Activated CD8-positive, alpha-beta T cell treated with anti-CD3 and anti-CD28 coated beads for 36 hours (primary cell): ENCODE measurements at regions not wholly inside any gene's neighbourhood (a gene's known extent, or its start where the extent isn't known, plus 50 kb on each side); places are given as distances from the start of the nearest gene placed in this dataset.

Experiments used
- ATAC-seq: fragments of 200-7000 bp; cut with Tn5 transposase; one replicate; pipeline ENCODE4 v1.10.0; 2021; ENCODE audit warnings: mild to moderate bottlenecking, moderate library complexity
- CTCF ChIA-PET: fragments of 350-600 bp; sonication (Branson Sonifier 250); formaldehyde crosslinking; loops from one replicate; lab custom pipeline; 2021; ENCODE audit warnings: antibody characterized with exemption; lab: Charles Lee
- POLR2A ChIA-PET: fragments of 350-600 bp; sonication (Branson Sonifier 250); formaldehyde crosslinking; loops from one replicate; lab custom pipeline; 2021; ENCODE audit warnings: antibody characterized with exemption; lab: Charles Lee
- DNase-seq: peaks from one replicate; pipeline ENCODE4 v3.0.0-alpha.2; 2020
- H3K27ac Mint-ChIP-seq: one replicate; pipeline ENCODE4 v1.8.0; 2021; ENCODE audit warnings: mild to moderate bottlenecking, mixed read lengths
- H3K27me3 Mint-ChIP-seq: one replicate; pipeline ENCODE4 v1.8.0; 2021; ENCODE audit warnings: mixed read lengths
- H3K36me3 Mint-ChIP-seq: one replicate; pipeline ENCODE4 v1.8.0; 2021; ENCODE audit warnings: low read depth, mixed read lengths
- H3K4me1 Mint-ChIP-seq: one replicate; pipeline ENCODE4 v1.8.0; 2021; ENCODE audit warnings: low read depth, mixed read lengths
- H3K4me3 Mint-ChIP-seq: one replicate; pipeline ENCODE4 v1.8.0; 2021; ENCODE audit warnings: mild to moderate bottlenecking, moderate library complexity, mixed read lengths
- H3K9me3 Mint-ChIP-seq: one replicate; pipeline ENCODE4 v1.8.0; 2021; ENCODE audit warnings: mixed read lengths
- CTCF ChIP-seq: fragments of 200-600 bp; IDR thresholded peaks from one replicate; pipeline ENCODE4 v1.8.0; 2022; ENCODE audit warnings: antibody characterized with exemption, mild to moderate bottlenecking
- intact Hi-C: fragments of 100-400 bp; cut with micrococcal nuclease; formaldehyde crosslinking; loops from one replicate; pipeline ENCODE4 v1.10.0; 2022

GRCh38 chr10:61835069-61835945, 66.2 kb upstream of the ARID5B start:
- Mint-ChIP-seq H3K36me3 (no peaks in the 10 kb centered on the region), H3K27ac (no peak overlapping the region), H3K4me3 (no peak overlapping the region), H3K27me3 (no peaks in the 10 kb centered on the region), H3K9me3 (no peaks in the 10 kb centered on the region), H3K4me1 (peaks cover 17% of the 10 kb centered on the region)
- CTCF ChIA-PET = interaction anchor here (0.7 to 5.3 kb wide), 18 partner anchors 14 to 102 kb away, joined by 3 to 46 read pairs (median 4); no protein-coding TSS in a partner anchor
- POLR2A ChIA-PET = interaction anchor here (0.6 kb wide), 1 partner anchor 318 kb away, joined by 5 read pairs; no protein-coding TSS in a partner anchor
- ATAC-seq (no peak), DNase-seq (no peak)
- intact Hi-C loops = no loop called here
- TF ChIP-seq CTCF = peak; percentile 53

DNA sequence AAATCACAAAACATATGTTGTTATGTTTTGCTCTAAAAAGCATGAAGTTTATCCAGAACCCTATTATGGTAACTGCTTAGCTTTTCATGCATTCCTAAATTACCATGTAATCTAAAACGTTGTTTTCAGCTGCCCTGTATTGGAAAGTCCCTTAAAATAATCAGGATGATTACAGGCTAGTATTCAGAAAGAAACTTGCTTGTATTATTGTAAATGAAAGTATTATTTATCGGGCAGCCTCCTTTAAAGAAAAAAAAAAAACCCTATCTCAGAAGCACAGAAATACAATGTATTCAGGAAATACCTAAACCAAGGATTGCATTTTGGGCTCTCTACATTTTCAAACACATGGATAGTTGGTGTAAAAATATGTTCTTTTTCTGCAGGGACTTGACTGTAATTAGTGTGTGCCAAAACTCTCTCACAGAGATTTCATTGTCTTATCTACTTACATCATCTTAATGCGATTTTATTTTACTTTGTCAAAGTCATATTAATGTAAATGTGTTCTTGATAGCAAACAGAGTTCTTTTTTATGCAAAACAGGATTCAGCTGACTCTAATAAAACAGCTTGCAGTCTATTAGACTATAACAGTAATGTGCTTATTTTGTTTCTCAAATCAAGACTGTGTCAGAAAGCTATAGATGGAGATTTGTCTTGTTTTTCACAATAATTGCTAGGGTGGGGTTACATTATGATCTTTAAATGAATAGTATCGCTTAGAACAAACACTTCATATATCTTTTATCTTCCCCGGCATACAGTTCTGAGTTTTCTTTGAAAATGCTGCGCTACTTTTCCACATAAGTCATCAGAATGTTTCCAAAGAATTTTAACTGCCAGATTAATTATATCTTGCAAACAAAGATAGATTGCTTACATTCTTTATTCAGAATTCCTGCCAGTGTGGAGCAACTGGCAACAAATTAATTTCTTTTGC, 65.3 kb upstream of the ARID5B start:
- intact Hi-C loops = no loop called here
- no peak overlapping the region for H3K27ac Mint-ChIP-seq
- no peaks in the 10 kb centered on the region for H3K9me3 Mint-ChIP-seq
- ChIA-PET POLR2A (no interaction called here), CTCF (interaction anchor here (0.7 to 5.3 kb wide), 15 partner anchors 17 to 376 kb away, joined by 3 to 46 read pairs (median 3); no protein-coding TSS in a partner anchor)
- TF ChIP-seq CTCF = no peak
- DNase-seq = no peak
- no peaks in the 10 kb centered on the region for H3K27me3 Mint-ChIP-seq
- peaks cover 17% of the 10 kb centered on the region for H3K4me1 Mint-ChIP-seq
- ATAC-seq = no peak
- no peaks in the 10 kb centered on the region for H3K36me3 Mint-ChIP-seq
- no peak overlapping the region for H3K4me3 Mint-ChIP-seq

DNA sequence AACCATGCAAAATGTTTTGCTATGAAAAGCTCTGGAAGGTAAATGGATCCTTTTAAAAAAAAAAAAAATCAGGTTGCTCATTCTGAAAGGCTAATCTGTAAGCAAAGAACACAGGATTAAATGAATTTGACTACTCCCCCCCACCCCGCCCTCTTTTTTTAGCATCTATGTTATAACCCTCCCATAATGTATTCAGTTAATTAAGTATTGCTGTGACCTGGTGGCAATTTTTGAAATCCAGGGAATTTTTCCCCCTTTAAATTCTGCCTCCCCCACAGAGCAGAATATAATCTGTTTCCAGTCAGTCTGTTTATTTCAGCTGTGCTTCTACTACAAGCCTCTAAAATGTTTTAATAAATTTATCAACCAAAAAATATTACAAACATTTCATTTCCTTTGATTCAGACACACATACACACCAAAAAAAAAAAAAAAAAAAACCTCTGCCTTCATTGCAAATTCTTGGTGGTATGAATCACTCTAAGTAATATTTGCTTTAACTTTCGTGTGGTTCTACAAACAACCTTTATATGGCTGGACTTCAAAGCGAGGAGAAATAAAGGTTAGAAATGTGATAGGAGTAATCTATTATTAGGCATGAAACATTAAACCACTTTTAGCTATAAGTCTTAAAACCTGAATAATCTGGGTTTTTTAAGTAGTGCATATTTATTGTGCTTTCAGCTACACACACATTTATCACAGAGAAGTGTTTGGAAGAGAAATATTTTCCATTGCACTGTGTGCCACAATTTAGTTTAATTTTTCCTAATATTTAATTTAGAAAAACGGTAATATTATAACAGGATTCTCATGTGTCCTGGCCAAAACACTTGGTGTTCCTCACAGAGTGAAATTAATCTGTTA, 64.4 kb upstream of the ARID5B start:
- no peaks in the 10 kb centered on the region for H3K36me3 Mint-ChIP-seq
- peaks cover 17% of the 10 kb centered on the region for H3K4me1 Mint-ChIP-seq
- H3K27me3 Mint-ChIP-seq = no peaks in the 10 kb centered on the region
- DNase-seq (no peak), ATAC-seq (peak; percentile 24)
- H3K9me3 Mint-ChIP-seq = no peaks in the 10 kb centered on the region
- intact Hi-C loops = no loop called here
- CTCF ChIA-PET = interaction anchor here (0.9 to 5.3 kb wide), 2 partner anchors 85 to 375 kb away, joined by 3 to 46 read pairs; no protein-coding TSS in a partner anchor
- no peak for TF ChIP-seq CTCF
- H3K4me3 Mint-ChIP-seq = no peak overlapping the region
- no peak overlapping the region for H3K27ac Mint-ChIP-seq
- POLR2A ChIA-PET = no interaction called here

- intact Hi-C loops = no loop called here
- H3K9me3 Mint-ChIP-seq = no peaks in the 10 kb centered on the region
- H3K4me1 Mint-ChIP-seq = peaks cover 17% of the 10 kb centered on the region
- ChIA-PET POLR2A (no interaction called here), CTCF (interaction anchor here (1.3 to 5.3 kb wide), 2 partner anchors 86 to 102 kb away, joined by 3 to 46 read pairs; no protein-coding TSS in a partner anchor)
- ATAC-seq = no peak
- DNase-seq = no peak
- no peak overlapping the region for H3K27ac Mint-ChIP-seq
- H3K4me3 Mint-ChIP-seq = no peak overlapping the region
- H3K27me3 Mint-ChIP-seq = no peaks in the 10 kb centered on the region
- no peak for TF ChIP-seq CTCF
- H3K36me3 Mint-ChIP-seq = no peaks in the 10 kb centered on the region
Measured at GRCh38 chr10:61837755-61838171, 63.7 kb upstream of the ARID5B start.
